ENCODE measurements at regions not wholly inside any gene's neighbourhood (a gene's known extent, or its start where the extent isn't known, plus 50 kb on each side); places are given as distances from the start of the nearest gene placed in this dataset.

DNA sequence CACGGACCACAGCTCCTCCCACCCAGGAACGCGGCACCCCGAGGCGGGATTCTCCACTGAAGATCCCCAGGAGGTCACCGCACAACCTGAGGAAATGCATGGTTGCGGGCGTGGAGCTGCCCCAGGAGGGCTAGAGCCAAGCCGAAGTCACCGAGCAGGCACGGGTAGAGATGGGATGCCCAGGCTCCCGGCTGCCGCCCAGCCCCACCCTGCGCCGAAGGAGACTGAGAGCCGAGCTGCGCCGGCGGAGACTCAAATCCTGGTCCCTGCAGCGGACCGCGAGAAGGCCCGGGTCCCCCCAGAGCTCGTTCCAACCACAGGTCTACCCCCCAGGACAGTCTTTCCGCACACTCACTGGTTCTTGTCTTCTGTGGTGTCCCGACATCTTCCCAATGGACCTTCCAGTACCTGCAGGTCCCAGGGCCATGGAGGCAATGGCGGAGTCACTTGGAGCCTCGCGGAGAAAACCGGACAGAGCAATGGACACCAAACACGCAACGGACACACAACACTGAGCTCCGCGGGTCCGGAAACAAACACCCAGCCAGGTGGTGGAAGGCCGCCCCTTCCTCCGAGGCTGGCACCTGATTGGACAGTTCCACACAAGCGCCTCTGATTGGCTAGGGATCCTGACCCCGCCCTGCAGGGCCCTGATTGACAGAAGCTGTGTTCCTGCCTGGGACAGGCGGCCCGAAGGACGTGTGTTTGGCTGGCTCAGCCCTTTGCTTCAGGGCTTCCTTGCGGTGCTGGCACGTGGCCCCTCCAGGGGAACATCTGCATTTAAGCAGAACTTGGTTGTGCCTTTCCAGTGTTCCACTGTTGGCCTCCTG lies 331.9 kb upstream of the NUPR2 start:
- TF ChIP-seq BACH1 (IDR thresholded peaks at IDR 0.05; ENCODE audit: low read length) (no peak), TEAD4 (IDR thresholded peaks at IDR 0.05; ENCODE audit: low read depth, low read length) (no peak), YY1 (IDR thresholded peaks at IDR 0.05; ENCODE audit: low read depth, low read length) (no peak)
- TF ChIP-seq, protein P1, sequence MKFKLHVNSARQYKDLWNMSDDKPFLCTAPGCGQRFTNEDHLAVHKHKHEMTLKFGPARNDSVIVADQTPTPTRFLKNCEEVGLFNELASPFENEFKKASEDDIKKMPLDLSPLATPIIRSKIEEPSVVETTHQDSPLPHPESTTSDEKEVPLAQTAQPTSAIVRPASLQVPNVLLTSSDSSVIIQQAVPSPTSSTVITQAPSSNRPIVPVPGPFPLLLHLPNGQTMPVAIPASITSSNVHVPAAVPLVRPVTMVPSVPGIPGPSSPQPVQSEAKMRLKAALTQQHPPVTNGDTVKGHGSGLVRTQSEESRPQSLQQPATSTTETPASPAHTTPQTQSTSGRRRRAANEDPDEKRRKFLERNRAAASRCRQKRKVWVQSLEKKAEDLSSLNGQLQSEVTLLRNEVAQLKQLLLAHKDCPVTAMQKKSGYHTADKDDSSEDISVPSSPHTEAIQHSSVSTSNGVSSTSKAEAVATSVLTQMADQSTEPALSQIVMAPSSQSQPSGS (IDR thresholded peaks at IDR 0.05; ENCODE audit: low read length) = no peak

All from H1 (cell line).